Testis (tissue), 2 donors: ENCODE measurements at regions not wholly inside any gene's neighbourhood (a gene's known extent, or its start where the extent isn't known, plus 50 kb on each side); places are given as distances from the start of the nearest gene placed in this dataset.

Experiments used
- DNase-seq: peaks from one replicate; pipeline ENCODE4 v3.0.0-alpha.2; 2019
- H3K27ac ChIP-seq, 2 donors: fragments of 200-600 bp; sonication (generic); one replicate each; pipeline ENCODE4 v1.5.1; 2019
- H3K27me3 ChIP-seq: fragments of 200-600 bp; sonication (generic); one replicate; pipeline ENCODE4 v1.5.1; 2019
- H3K36me3 ChIP-seq: fragments of 200-600 bp; sonication (generic); one replicate; pipeline ENCODE4 v1.5.1; 2017; ENCODE audit warnings: low read depth; ENCODE audit errors: missing control alignments
- H3K4me1 ChIP-seq: fragments of 200-600 bp; sonication (generic); one replicate; pipeline ENCODE4 v1.5.1; 2019
- H3K4me3 ChIP-seq, 2 donors: fragments of 200-600 bp; sonication (generic); one replicate each; pipeline ENCODE4 v1.5.1; 2017 to 2019
- H3K9me3 ChIP-seq: fragments of 200-600 bp; sonication (generic); one replicate; pipeline ENCODE4 v1.5.1; 2017
- CTCF ChIP-seq, 3 experiments: fragments of 450-650 bp in 2 of 3; fragments of 200-600 bp in 1 of 3; sonication (generic) in 1 of 3; IDR thresholded peaks; one replicate each; pipeline ENCODE4 v1.5.1; 2016 to 2019; ENCODE audit warnings: antibody characterized with exemption in 3 of 3, mild to moderate bottlenecking in 2 of 3, moderate library complexity in 1 of 3
- POLR2A ChIP-seq: fragments of 450-650 bp; IDR thresholded peaks from one replicate; pipeline ENCODE4 v1.6.1; 2017; ENCODE audit warnings: antibody characterized with exemption, mild to moderate bottlenecking, moderate library complexity
- WGBS, 2 donors: methylation state at CpG; one replicate each; pipeline ENCODE4 v1.1.5; 2018; 5-methylcytosine and 5-hydroxymethylcytosine counted together
- intact Hi-C: fragments of 100-400 bp; cut with DNase I; formaldehyde crosslinking; loops from one replicate; pipeline ENCODE4 v1.15.1; 2023; ENCODE audit warnings: low total_unique reads

GRCh38 chr4:151561551-151562256 lies 152.7 kb downstream of the FHIP1A start:
- H3K36me3 ChIP-seq, result no peaks in the 10 kb centered on the region
- H3K9me3 ChIP-seq, result no peaks in the 10 kb centered on the region
- no peaks in the 10 kb centered on the region for H3K4me1 ChIP-seq
- intact Hi-C loops, result no loop called here
- no peak overlapping the region for H3K4me3 ChIP-seq
- no peak for DNase-seq
- no peak for TF ChIP-seq CTCF (IDR thresholded peaks at IDR 0.05)
- no peak overlapping the region for H3K27ac ChIP-seq
- H3K27me3 ChIP-seq, result no peaks in the 10 kb centered on the region
- WGBS, 2 donors, result 42 to 70% methylated on average over 1 of the region's 1 CpG

GRCh38 chr4:151563194-151563593 lies 154.2 kb downstream of the FHIP1A start:
- Histone ChIP-seq H3K36me3 (no peaks in the 10 kb centered on the region), H3K9me3 (no peaks in the 10 kb centered on the region), H3K4me1 (no peaks in the 10 kb centered on the region), H3K27ac (no peak overlapping the region), H3K27me3 (no peaks in the 10 kb centered on the region), H3K4me3 (no peak overlapping the region)
- 30 to 41% methylated on average over 3 of the region's 3 CpGs for WGBS, 2 donors
- intact Hi-C loops, result no loop called here
- no peak for DNase-seq
- TF ChIP-seq POLR2A, result no peak
- TF ChIP-seq CTCF (IDR thresholded peaks at IDR 0.05), result no peak

- DNase-seq, result no peak
- no peaks in the 10 kb centered on the region for H3K27me3 ChIP-seq
- TF ChIP-seq POLR2A (no peak), CTCF (IDR thresholded peaks at IDR 0.05) (no peak)
- no peak overlapping the region for H3K27ac ChIP-seq
- no peak overlapping the region for H3K4me3 ChIP-seq
- H3K9me3 ChIP-seq, result no peaks in the 10 kb centered on the region
- no peaks in the 10 kb centered on the region for H3K36me3 ChIP-seq
- H3K4me1 ChIP-seq, result no peaks in the 10 kb centered on the region
- 85 to 97% methylated on average over 2 of the region's 2 CpGs for WGBS, 2 donors
- intact Hi-C loops, result no loop called here
These were observed 155.3 kb downstream of the FHIP1A start for GRCh38 chr4:151564321-151564720.

- Histone ChIP-seq H3K4me1 (no peaks in the 10 kb centered on the region), H3K4me3 (no peak overlapping the region), H3K27ac (no peak overlapping the region), H3K36me3 (no peaks in the 10 kb centered on the region), H3K9me3 (no peaks in the 10 kb centered on the region), H3K27me3 (no peaks in the 10 kb centered on the region)
- DNase-seq, result no peak
- intact Hi-C loops, result no loop called here
- TF ChIP-seq POLR2A (no peak), CTCF (IDR thresholded peaks at IDR 0.05) (no peak)
- 70 to 77% methylated on average over 3 of the region's 3 CpGs for WGBS, 2 donors
These were observed 156.6 kb downstream of the FHIP1A start for GRCh38 chr4:151565583-151565982.

GRCh38 chr4:151566053-151566452 lies 157.1 kb downstream of the FHIP1A start:
- WGBS, 2 donors, result 90 to 96% methylated on average over 3 of the region's 3 CpGs
- Histone ChIP-seq H3K27me3 (no peaks in the 10 kb centered on the region), H3K27ac (no peak overlapping the region), H3K36me3 (no peaks in the 10 kb centered on the region), H3K4me1 (no peaks in the 10 kb centered on the region), H3K4me3 (no peak overlapping the region), H3K9me3 (no peaks in the 10 kb centered on the region)
- intact Hi-C loops, result no loop called here
- no peak for TF ChIP-seq CTCF (IDR thresholded peaks at IDR 0.05)
- TF ChIP-seq POLR2A, result no peak
- no peak for DNase-seq
